ENCODE measurements at regions not wholly inside any gene's neighbourhood (a gene's known extent, or its start where the extent isn't known, plus 50 kb on each side); places are given as distances from the start of the nearest gene placed in this dataset.

DNA sequence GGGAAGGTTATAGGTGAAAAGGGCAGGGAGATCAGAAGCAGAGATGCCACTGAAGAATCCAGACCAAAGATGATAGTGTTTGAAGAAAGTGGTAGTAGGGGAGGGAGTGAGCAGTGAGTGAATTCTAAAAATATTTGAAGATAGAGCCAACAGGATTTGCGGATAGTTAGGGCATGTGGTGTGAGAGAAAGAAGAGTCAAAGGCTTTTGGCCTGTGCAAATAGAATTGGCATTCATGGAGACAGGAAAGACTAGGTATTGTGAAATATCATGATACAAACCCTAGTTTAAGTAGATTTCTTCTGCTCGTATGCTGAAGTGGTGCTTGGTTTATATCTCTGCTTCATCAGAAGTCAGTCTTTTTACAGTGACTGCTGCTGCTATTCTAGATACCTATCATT lies 224.2 kb upstream of the CFAP20DC start:
- Histone ChIP-seq H3K9me3 (no peaks in the 10 kb centered on the region), H3K27me3 (no peaks in the 10 kb centered on the region), H3K27ac (no peak overlapping the region), H3K4me1 (no peaks in the 10 kb centered on the region), H3K4me3 (no peak overlapping the region), H3K36me3 (no peaks in the 10 kb centered on the region)
- DNase-seq (ENCODE audit: low spot score in 2 of 2) = no peak
- no peak for TF ChIP-seq POLR2A (IDR thresholded peaks at IDR 0.05)
- TF ChIP-seq, protein P1, sequence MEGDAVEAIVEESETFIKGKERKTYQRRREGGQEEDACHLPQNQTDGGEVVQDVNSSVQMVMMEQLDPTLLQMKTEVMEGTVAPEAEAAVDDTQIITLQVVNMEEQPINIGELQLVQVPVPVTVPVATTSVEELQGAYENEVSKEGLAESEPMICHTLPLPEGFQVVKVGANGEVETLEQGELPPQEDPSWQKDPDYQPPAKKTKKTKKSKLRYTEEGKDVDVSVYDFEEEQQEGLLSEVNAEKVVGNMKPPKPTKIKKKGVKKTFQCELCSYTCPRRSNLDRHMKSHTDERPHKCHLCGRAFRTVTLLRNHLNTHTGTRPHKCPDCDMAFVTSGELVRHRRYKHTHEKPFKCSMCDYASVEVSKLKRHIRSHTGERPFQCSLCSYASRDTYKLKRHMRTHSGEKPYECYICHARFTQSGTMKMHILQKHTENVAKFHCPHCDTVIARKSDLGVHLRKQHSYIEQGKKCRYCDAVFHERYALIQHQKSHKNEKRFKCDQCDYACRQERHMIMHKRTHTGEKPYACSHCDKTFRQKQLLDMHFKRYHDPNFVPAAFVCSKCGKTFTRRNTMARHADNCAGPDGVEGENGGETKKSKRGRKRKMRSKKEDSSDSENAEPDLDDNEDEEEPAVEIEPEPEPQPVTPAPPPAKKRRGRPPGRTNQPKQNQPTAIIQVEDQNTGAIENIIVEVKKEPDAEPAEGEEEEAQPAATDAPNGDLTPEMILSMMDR (IDR thresholded peaks at IDR 0.05) = no peak
- TF ChIP-seq EP300 (IDR thresholded peaks at IDR 0.05) = no peak
- 70% methylated on average over 2 of the region's 2 CpGs for WGBS, 2 donors

DNA sequence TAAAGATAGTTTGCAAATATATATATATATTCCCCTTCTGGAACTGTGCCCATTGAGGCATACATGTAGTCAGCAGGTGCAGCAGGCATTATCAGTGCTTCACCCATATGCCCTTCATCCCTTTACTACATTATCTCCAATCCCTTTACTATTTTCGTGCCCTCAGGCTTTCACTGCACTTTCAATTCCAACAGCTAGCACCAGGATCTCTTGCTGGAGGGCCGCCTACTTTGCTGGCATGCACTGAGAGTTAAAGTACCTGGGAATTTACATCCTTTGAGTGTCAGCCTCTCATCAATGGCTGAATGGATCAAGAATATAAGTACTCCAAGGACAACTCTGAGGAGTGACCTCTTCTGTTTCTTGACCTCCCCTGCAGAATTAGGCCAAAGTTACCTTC lies 222.1 kb upstream of the CFAP20DC start:
- no peaks in the 10 kb centered on the region for H3K27me3 ChIP-seq
- no peak for TF ChIP-seq POLR2A (IDR thresholded peaks at IDR 0.05)
- TF ChIP-seq, protein P1 (IDR thresholded peaks at IDR 0.05) = no peak
- TF ChIP-seq EP300 (IDR thresholded peaks at IDR 0.05) = no peak
- no peak overlapping the region for H3K27ac ChIP-seq
- H3K4me3 ChIP-seq = no peak overlapping the region
- H3K4me1 ChIP-seq = no peaks in the 10 kb centered on the region
- DNase-seq (ENCODE audit: low spot score in 2 of 2) = no peak
- no peaks in the 10 kb centered on the region for H3K9me3 ChIP-seq
- H3K36me3 ChIP-seq = no peaks in the 10 kb centered on the region
- WGBS, 2 donors = 93 to 94% methylated on average over 2 of the region's 2 CpGs

DNA sequence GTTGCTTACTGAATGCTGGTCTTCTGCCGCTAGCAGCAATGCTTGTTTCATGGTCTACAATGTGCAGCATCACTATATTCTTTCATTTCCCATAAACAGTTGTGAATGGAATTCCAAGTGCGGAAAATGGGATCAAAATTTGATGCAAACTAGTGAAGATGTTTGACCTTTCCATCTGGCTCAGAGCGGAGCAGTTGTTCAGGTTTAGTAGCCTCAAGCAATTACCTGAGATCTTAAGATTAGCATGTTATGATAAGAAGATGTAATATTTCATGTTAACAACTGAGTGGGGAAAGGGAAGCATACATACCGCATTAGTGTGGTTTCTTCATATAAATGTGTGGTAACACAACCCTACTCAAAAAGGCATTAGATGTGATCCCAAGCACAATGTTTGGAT lies 221.1 kb upstream of the CFAP20DC start:
- WGBS, 2 donors = 86 to 92% methylated on average over 4 of the region's 4 CpGs

DNA sequence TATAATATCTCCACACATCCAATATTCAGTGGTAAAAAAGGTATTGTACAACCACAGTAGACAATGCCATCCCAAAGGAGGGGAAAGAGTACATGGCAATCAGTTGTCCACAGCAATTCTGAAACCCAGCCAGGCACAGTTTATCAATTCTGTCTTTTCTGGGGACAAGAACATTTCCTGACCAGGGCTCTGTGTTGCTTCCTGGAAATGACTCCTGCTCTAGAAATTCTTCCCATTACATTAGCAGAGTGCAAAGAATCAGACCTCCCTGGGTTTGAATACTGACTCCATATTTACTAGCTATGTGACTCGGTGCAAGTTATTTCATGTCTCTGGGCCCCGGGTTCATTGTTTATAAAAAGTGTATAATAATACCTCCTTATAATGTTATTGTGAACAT lies 220.4 kb upstream of the CFAP20DC start:
- 88% methylated on average over 2 of the region's 2 CpGs for WGBS, 2 donors
- Histone ChIP-seq H3K27me3 (no peaks in the 10 kb centered on the region), H3K4me3 (no peak overlapping the region), H3K27ac (no peak overlapping the region), H3K4me1 (no peaks in the 10 kb centered on the region), H3K36me3 (no peaks in the 10 kb centered on the region), H3K9me3 (no peaks in the 10 kb centered on the region)
- no peak for DNase-seq (ENCODE audit: low spot score in 2 of 2)
- no peak for TF ChIP-seq POLR2A (IDR thresholded peaks at IDR 0.05)
- TF ChIP-seq, protein P1 (IDR thresholded peaks at IDR 0.05) = no peak
- TF ChIP-seq EP300 (IDR thresholded peaks at IDR 0.05) = no peak

More for the DNA sequence above, 221.1 kb upstream of the CFAP20DC start:
- H3K27ac ChIP-seq = no peak overlapping the region
- TF ChIP-seq POLR2A (IDR thresholded peaks at IDR 0.05) (no peak), EP300 (IDR thresholded peaks at IDR 0.05) (no peak)
- TF ChIP-seq, protein P1 (IDR thresholded peaks at IDR 0.05) = no peak
- no peaks in the 10 kb centered on the region for H3K9me3 ChIP-seq
- H3K4me3 ChIP-seq = no peak overlapping the region
- DNase-seq (ENCODE audit: low spot score in 2 of 2) = no peak
- no peaks in the 10 kb centered on the region for H3K27me3 ChIP-seq
- no peaks in the 10 kb centered on the region for H3K4me1 ChIP-seq
- H3K36me3 ChIP-seq = no peaks in the 10 kb centered on the region

DNA sequence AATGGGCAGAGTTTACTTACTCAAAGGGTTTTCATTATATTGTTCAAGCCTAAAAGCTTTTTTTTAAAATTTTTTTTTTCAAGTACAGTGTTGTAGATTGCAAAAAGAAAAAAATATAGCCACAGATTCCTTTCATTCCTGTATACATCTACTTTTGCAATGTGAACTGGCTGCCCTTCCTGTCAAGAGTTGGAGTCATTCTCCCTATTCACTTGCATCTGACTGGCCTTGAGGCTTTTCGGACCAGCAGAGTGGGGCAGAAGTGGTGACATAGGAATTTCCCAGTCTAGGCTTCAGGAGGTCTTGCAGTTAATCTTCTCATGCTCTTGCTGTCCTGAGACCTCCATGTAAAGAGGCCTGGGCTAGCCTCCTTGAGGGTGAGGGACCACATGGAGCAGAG lies 218.3 kb upstream of the CFAP20DC start:
- Histone ChIP-seq H3K4me1 (no peaks in the 10 kb centered on the region), H3K36me3 (no peaks in the 10 kb centered on the region), H3K27ac (no peak overlapping the region), H3K9me3 (no peaks in the 10 kb centered on the region), H3K4me3 (no peak overlapping the region), H3K27me3 (no peaks in the 10 kb centered on the region)
- TF ChIP-seq EP300 (IDR thresholded peaks at IDR 0.05) (no peak), POLR2A (IDR thresholded peaks at IDR 0.05) (no peak)
- TF ChIP-seq, protein P1 (IDR thresholded peaks at IDR 0.05) = no peak
- WGBS, 2 donors = 50 to 55% methylated on average over 1 of the region's 1 CpG
- DNase-seq (ENCODE audit: low spot score in 2 of 2) = no peak
